ENCODE measurements at regions not wholly inside any gene's neighbourhood (a gene's known extent, or its start where the extent isn't known, plus 50 kb on each side); places are given as distances from the start of the nearest gene placed in this dataset.

GRCh38 chr1:195745189-195746010, 862.8 kb downstream of the KCNT2 start:
- no peaks in the 10 kb centered on the region for H3K4me1 ChIP-seq (ENCODE audit: control insufficient read depth, insufficient read depth, low read length)
- no peak overlapping the region for H3K4me2 ChIP-seq (ENCODE audit: control insufficient read depth, insufficient read depth)
- FAIRE-seq: no peak
- POLR2A ChIA-PET: no interaction called here
- no peak overlapping the region for H2AFZ ChIP-seq (ENCODE audit: control insufficient read depth, low read depth, low read length)
- no peak for ATAC-seq
- H3K27ac ChIP-seq (ENCODE audit: control insufficient read depth, insufficient read depth): no peak overlapping the region
- intact Hi-C loops (cut with micrococcal nuclease; ENCODE audit: unreplicated experiment): no loop called here
- no peaks in the 10 kb centered on the region for H3K79me2 ChIP-seq (ENCODE audit: control insufficient read depth, insufficient read depth, low read length)
- DNase-seq (ENCODE audit: low read depth, low spot score): no peak
- RAD21 ChIA-PET (ENCODE audit: unreplicated experiment): no interaction called here
- H3K36me3 ChIP-seq (ENCODE audit: control insufficient read depth in 2 of 2, insufficient read depth in 2 of 2, low read length in 1 of 2): no peaks in the 10 kb centered on the region
- in situ Hi-C loops (cut with MboI): no loop called here
- SMC1A ChIA-PET (ENCODE audit: uncharacterized antibody, unreplicated experiment): no interaction called here
- H3K4me3 ChIP-seq: no peak overlapping the region
- no peaks in the 10 kb centered on the region for H3K9me3 ChIP-seq (replicated peaks; ENCODE audit: control insufficient read depth, insufficient read depth, low read length)
- no peak for TF ChIP-seq CREB1 (IDR thresholded peaks at IDR 0.05; ENCODE audit: low read depth)
- TF ChIP-seq MTA3 (IDR thresholded peaks at IDR 0.05; ENCODE audit: borderline replicate concordance, low read length): no peak
- TF ChIP-seq ZNF384 (IDR thresholded peaks at IDR 0.05; ENCODE audit: borderline replicate concordance, low read depth, low read length): no peak
- TF ChIP-seq MEF2B (IDR thresholded peaks at IDR 0.05; ENCODE audit: partially characterized antibody, poor library complexity, severe bottlenecking): no peak
- no peak for TF ChIP-seq RUNX3 (IDR thresholded peaks at IDR 0.05; ENCODE audit: low read length)
- TF ChIP-seq SRF (IDR thresholded peaks at IDR 0.05; ENCODE audit: low read depth in 2 of 2, low read length in 2 of 2): no peak
- TF ChIP-seq ZNF24 (IDR thresholded peaks at IDR 0.05): no peak
- no peak for TF ChIP-seq TCF12 (IDR thresholded peaks at IDR 0.05; ENCODE audit: low read depth, low read length)
- TF ChIP-seq, protein P1, sequence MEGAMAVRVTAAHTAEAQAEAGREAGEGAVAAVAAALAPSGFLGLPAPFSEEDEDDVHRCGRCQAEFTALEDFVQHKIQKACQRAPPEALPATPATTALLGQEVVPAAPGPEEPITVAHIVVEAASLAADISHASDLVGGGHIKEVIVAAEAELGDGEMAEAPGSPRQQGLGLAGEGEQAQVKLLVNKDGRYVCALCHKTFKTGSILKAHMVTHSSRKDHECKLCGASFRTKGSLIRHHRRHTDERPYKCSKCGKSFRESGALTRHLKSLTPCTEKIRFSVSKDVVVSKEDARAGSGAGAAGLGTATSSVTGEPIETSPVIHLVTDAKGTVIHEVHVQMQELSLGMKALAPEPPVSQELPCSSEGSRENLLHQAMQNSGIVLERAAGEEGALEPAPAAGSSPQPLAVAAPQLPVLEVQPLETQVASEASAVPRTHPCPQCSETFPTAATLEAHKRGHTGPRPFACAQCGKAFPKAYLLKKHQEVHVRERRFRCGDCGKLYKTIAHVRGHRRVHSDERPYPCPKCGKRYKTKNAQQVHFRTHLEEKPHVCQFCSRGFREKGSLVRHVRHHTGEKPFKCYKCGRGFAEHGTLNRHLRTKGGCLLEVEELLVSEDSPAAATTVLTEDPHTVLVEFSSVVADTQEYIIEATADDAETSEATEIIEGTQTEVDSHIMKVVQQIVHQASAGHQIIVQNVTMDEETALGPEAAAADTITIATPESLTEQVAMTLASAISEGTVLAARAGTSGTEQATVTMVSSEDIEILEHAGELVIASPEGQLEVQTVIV (IDR thresholded peaks at IDR 0.05; ENCODE audit: borderline replicate concordance, partially characterized antibody): no peak
- TF ChIP-seq PBX3 (IDR thresholded peaks at IDR 0.05; ENCODE audit: insufficient replicate concordance, low read depth, low read length): no peak
- CTCF ChIA-PET: interaction anchor here (1.3 kb wide), 1 partner anchor 12 kb away, joined by 3 read pairs; no protein-coding TSS in a partner anchor
- H3K27me3 ChIP-seq (replicated peaks in 1 of 2; ENCODE audit: control insufficient read depth in 2 of 2, insufficient read depth in 2 of 2, low read length in 1 of 2): no peaks in the 10 kb centered on the region
- no peak overlapping the region for H3K9ac ChIP-seq (ENCODE audit: control insufficient read depth, insufficient read depth, low read length)
- BruUV-seq (replicated peaks): no TSS peak
- WGBS (ENCODE audit: insufficient coverage, insufficient replicate concordance, low lambda C conversion rate, missing lambda C conversion rate): 0% methylated on average over 1 of the region's 1 CpG
- no peaks in the 10 kb centered on the region for H4K20me1 ChIP-seq (ENCODE audit: control insufficient read depth, insufficient read depth)
